ENCODE measurements at regions not wholly inside any gene's neighbourhood (a gene's known extent, or its start where the extent isn't known, plus 50 kb on each side); places are given as distances from the start of the nearest gene placed in this dataset.
"Not testable (repeated sequence)": the region's sequence is repeated elsewhere in the genome, so short reads cannot be mapped to it uniquely, and the experiment has no call there.

DNA sequence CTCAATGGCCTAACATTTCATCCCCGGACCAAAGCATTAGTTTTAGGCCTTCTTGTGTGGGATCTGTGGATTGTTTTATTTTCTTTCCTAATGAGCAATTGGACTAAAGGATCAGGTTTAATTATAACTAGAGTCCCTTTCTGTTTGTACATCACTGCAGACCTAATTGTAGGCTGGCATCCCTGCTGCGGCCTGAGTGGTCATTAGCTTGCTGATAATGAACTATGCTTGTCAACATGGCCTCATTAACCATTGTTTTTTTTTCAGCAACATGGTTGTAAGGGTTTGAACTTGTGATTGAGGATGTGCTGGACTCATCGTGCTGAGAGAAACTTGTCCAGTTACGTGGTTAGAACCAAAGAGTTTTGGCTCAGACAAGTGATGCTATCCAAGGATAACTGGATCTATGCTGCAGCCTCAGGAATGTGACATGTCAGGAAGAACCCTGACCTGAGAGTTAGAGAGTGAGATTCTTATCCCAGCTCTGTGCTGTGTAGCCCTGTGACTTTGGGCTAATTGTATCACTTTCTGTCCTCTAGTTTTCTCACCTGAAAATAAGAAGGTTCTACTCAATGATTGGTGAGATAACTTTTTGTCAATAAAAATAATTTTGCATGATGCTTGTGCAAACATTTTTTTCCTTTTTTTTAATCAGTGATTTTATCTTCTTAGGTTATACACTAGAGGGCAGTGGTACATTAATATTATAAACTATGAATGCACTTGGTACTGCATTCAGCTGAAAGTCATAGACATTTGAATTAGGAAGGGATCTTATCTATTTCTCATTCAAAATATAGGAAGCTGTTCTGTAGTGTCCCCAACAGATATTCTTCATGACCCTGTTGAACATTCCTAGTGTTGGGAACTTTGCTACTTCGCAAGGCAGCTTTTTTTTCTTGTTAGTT is 140.9 kb downstream of the RNF144B start:
- no peak for DNase-seq (ENCODE audit: extremely low spot score)
- Histone ChIP-seq H3K4me1 (ENCODE audit: insufficient read depth) (no peaks in the 10 kb centered on the region), H3K4me3 (ENCODE audit: low read depth, low read length) (no peak overlapping the region), H3K36me3 (ENCODE audit: insufficient read depth) (no peaks in the 10 kb centered on the region), H3K27ac (ENCODE audit: low read depth) (no peak overlapping the region)
- WGBS = 59% methylated on average over 5 of the region's 5 CpGs

DNA sequence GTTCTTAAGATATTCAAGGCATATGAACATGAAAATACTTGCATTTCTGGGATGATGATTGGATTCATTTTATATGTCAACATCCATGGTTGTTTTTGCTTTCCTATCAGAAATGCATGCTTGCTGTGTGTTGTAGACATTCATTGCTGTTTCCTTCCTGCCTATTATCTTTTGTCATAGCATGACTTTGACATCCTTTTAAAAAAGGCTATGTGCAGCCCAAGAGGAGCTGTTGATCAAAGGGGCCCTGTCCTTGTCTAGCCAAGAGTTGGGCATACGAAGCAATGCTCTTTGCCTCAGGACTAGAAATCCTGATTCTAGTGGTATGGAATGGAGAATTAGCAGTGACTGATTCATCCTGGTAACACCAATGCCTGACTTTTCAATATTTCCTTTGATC is 143.1 kb downstream of the RNF144B start:
- Histone ChIP-seq H3K4me3 (ENCODE audit: low read depth, low read length) (no peak overlapping the region), H3K4me1 (ENCODE audit: insufficient read depth) (no peaks in the 10 kb centered on the region), H3K36me3 (ENCODE audit: insufficient read depth) (no peaks in the 10 kb centered on the region), H3K27ac (ENCODE audit: low read depth) (no peak overlapping the region)
- WGBS = 70% methylated on average over 1 of the region's 1 CpG
- no peak for DNase-seq (ENCODE audit: extremely low spot score)

DNA sequence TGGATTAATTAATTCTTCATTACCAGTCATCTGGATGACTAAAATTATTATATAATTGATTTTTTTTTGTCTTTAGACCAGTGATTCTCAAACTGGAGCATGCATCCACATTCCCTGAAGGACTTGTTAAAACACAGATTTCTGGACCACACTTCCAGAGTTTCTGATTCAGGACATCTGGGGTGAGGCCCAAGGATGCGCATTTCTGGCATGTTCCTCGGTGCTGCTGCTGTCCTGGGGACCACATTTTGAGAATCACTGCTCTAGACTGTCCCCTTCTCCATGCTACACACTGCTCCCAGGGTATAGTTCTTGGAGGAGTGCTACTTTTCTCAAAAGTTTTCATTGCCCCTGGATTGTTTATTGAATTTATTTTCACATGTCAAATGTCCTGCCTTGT is 145.0 kb downstream of the RNF144B start:
- H3K4me1 ChIP-seq (ENCODE audit: insufficient read depth) = no peaks in the 10 kb centered on the region
- H3K36me3 ChIP-seq (ENCODE audit: insufficient read depth) = no peaks in the 10 kb centered on the region
- WGBS = 90% methylated on average over 2 of the region's 2 CpGs
- DNase-seq (ENCODE audit: extremely low spot score) = no peak
- H3K4me3 ChIP-seq (ENCODE audit: low read depth, low read length) = no peak overlapping the region
- no peak overlapping the region for H3K27ac ChIP-seq (ENCODE audit: low read depth)

DNA sequence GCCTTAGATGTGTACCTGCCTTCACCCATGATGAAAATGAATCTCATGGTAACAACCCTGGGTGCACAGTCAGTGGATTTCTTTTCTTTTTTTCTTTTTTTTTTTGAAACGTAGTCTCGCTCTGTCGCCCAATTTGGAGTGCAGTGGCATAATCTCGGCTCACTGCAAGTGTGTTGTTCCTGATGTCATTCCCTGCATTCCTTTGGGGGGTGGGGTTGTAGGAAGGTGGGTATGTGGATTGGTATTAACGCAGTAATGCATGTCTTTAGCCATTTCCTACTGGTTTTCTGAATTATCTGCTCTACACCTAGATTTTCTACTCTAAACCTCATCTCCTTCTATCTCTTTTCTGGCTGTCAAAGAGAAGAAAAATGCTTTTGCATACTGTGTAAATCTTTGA is 146.6 kb downstream of the RNF144B start:
- Histone ChIP-seq H3K4me3 (ENCODE audit: low read depth, low read length) (no peak overlapping the region), H3K4me1 (ENCODE audit: insufficient read depth) (no peaks in the 10 kb centered on the region), H3K27ac (ENCODE audit: low read depth) (no peak overlapping the region), H3K36me3 (ENCODE audit: insufficient read depth) (no peaks in the 10 kb centered on the region)
- DNase-seq (ENCODE audit: extremely low spot score) = no peak
- WGBS = 63% methylated on average over 5 of the region's 5 CpGs

DNA sequence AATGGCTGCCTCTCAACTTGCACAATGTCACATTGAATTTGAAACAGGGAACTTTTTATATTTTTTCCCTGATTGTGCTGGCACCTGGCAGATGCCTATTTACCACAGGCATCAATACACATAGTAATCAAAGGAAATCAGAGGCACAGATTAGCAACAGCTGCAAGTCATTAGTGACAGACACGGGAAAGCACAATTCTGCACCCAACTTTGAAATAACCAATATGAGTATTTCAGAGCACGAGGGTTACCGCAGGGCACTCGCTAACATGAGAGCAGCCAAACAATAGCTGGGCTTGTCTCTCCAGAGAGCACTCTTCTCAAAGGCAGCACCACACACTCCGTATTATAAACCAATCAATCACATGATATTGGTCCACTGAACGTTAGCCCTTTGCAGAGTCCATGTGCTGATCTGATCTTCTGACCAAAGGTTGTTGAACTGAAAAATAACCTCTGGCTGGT is 149.5 kb downstream of the RNF144B start:
- Histone ChIP-seq H3K4me3 (ENCODE audit: low read depth, low read length) (no peak overlapping the region), H3K27ac (ENCODE audit: low read depth) (no peak overlapping the region), H3K36me3 (ENCODE audit: insufficient read depth) (no peaks in the 10 kb centered on the region), H3K4me1 (ENCODE audit: insufficient read depth) (no peaks in the 10 kb centered on the region)
- no peak for DNase-seq (ENCODE audit: extremely low spot score)
- WGBS = 57% methylated on average over 6 of the region's 6 CpGs

GRCh38 chr6:18538315-18538714 is 151.2 kb downstream of the RNF144B start:
- DNase-seq (ENCODE audit: extremely low spot score) = no peak
- H3K27ac ChIP-seq (ENCODE audit: low read depth) = no peak overlapping the region
- H3K36me3 ChIP-seq (ENCODE audit: insufficient read depth) = no peaks in the 10 kb centered on the region
- no peaks in the 10 kb centered on the region for H3K4me1 ChIP-seq (ENCODE audit: insufficient read depth)
- no peak overlapping the region for H3K4me3 ChIP-seq (ENCODE audit: low read depth, low read length)
- 92% methylated on average over 3 of the region's 3 CpGs for WGBS

DNA sequence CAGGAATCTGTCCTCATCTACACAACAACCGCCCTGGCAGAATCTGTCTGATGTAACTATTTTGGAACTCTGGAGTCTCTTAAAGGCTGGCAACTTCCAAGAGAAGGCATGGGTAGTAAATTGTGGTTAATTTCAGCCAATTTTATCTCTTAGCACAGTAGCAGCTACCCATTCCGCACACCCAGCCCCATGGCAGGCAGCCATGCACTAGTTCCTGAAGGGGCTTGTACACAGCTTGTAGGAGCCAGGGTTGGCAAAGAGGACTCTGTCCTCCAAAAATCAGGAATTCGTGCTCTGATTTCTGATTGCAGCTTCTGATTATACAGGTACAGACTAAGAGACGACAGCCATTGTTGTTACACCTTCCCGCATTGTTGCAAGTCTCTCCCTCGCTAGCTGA is 155.9 kb downstream of the RNF144B start:
- WGBS = 84% methylated on average over 6 of the region's 6 CpGs

DNA sequence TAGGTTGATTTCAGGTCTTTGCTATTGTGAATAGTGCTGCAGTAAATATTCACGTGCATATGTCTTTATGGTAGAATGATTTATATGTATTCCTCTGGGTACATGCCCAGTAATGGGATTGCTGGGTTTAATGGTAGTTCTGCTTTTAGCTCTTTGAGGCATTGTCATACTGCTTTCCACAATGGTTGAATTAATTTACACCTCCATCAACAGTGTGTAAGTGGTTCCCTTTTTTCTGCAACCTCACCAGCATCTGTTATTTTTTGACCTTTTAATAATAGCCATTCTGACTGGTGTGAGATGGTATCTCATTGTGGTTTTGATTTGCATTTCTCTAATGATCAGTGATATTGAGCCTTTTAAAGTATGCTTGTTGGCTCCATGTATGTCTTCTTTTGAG is 158.0 kb downstream of the RNF144B start:
- not testable (repeated sequence) for H3K4me3 ChIP-seq (ENCODE audit: low read depth, low read length); H3K36me3 ChIP-seq (ENCODE audit: insufficient read depth); H3K27ac ChIP-seq (ENCODE audit: low read depth); DNase-seq (ENCODE audit: extremely low spot score); H3K4me1 ChIP-seq (ENCODE audit: insufficient read depth)
- 65% methylated on average over 1 of the region's 1 CpG for WGBS

More for the DNA sequence above, 155.9 kb downstream of the RNF144B start:
- Histone ChIP-seq H3K4me3 (ENCODE audit: low read depth, low read length) (no peak overlapping the region), H3K27ac (ENCODE audit: low read depth) (no peak overlapping the region), H3K36me3 (ENCODE audit: insufficient read depth) (no peaks in the 10 kb centered on the region), H3K4me1 (ENCODE audit: insufficient read depth) (no peaks in the 10 kb centered on the region)
- DNase-seq (ENCODE audit: extremely low spot score) = no peak

DNA sequence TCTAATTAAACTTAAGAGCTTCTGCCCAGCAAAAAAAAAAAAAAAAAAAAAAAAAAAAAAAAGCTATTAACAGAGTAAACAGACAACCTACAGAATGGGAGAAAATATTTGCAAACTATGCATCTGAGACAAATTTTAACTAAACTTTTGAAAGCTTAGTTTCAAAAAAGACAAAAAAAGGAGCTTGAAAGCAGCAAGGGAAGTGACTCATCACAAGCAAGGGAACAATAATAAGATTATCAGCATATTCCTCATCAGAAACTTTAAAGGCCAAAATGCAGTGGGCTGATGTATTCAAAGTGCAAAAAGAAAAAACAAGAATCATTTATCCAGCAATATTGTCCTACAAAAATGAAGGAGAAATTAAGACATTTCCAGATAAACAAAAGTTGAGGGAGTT is 158.6 kb downstream of the RNF144B start:
- no peak for DNase-seq (ENCODE audit: extremely low spot score)

DNA sequence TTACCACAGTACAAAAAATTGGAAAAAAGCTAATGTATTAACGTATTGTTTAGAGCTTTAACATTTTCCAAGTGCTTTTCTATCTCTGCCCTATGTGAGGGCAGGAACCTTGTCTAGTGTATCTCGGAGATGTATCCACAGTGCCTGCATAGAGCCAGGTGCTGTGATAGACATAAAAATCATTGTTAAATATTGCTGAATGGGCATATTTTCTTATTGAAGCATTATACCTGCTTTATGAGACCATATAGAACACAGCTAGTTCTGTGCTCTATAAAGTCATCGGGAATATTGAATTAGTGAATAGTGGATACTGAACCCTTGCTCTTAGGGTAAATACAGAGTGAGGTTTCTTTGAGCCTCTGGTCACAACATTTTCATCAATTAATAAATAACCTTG is 163.0 kb downstream of the RNF144B start:
- Histone ChIP-seq H3K36me3 (ENCODE audit: insufficient read depth) (no peaks in the 10 kb centered on the region), H3K4me1 (ENCODE audit: insufficient read depth) (no peaks in the 10 kb centered on the region), H3K4me3 (ENCODE audit: low read depth, low read length) (no peak overlapping the region), H3K27ac (ENCODE audit: low read depth) (no peak overlapping the region)
- whole genome bisulfite sequencing = 81% methylated on average over 3 of the region's 3 CpGs
- DNase-seq (ENCODE audit: extremely low spot score) = no peak

More for the DNA sequence above, 158.6 kb downstream of the RNF144B start:
- Histone ChIP-seq H3K36me3 (ENCODE audit: insufficient read depth) (no peaks in the 10 kb centered on the region), H3K4me3 (ENCODE audit: low read depth, low read length) (no peak overlapping the region), H3K4me1 (ENCODE audit: insufficient read depth) (no peaks in the 10 kb centered on the region), H3K27ac (ENCODE audit: low read depth) (no peak overlapping the region)

GRCh38 chr6:18551228-18551627 is 164.1 kb downstream of the RNF144B start:
- no peaks in the 10 kb centered on the region for H3K4me1 ChIP-seq (ENCODE audit: insufficient read depth)
- no peak for DNase-seq (ENCODE audit: extremely low spot score)
- WGBS = 66% methylated on average over 2 of the region's 2 CpGs
- no peak overlapping the region for H3K27ac ChIP-seq (ENCODE audit: low read depth)
- H3K36me3 ChIP-seq (ENCODE audit: insufficient read depth) = no peaks in the 10 kb centered on the region
- H3K4me3 ChIP-seq (ENCODE audit: low read depth, low read length) = no peak overlapping the region

- no peaks in the 10 kb centered on the region for H3K4me1 ChIP-seq (ENCODE audit: insufficient read depth)
- H3K36me3 ChIP-seq (ENCODE audit: insufficient read depth) = no peaks in the 10 kb centered on the region
- WGBS = 25% methylated on average over 2 of the region's 2 CpGs
- DNase-seq (ENCODE audit: extremely low spot score) = no peak
- H3K4me3 ChIP-seq (ENCODE audit: low read depth, low read length) = no peak overlapping the region
- H3K27ac ChIP-seq (ENCODE audit: low read depth) = no peak overlapping the region
These were observed 168.6 kb downstream of the RNF144B start for GRCh38 chr6:18555750-18556149.

DNA sequence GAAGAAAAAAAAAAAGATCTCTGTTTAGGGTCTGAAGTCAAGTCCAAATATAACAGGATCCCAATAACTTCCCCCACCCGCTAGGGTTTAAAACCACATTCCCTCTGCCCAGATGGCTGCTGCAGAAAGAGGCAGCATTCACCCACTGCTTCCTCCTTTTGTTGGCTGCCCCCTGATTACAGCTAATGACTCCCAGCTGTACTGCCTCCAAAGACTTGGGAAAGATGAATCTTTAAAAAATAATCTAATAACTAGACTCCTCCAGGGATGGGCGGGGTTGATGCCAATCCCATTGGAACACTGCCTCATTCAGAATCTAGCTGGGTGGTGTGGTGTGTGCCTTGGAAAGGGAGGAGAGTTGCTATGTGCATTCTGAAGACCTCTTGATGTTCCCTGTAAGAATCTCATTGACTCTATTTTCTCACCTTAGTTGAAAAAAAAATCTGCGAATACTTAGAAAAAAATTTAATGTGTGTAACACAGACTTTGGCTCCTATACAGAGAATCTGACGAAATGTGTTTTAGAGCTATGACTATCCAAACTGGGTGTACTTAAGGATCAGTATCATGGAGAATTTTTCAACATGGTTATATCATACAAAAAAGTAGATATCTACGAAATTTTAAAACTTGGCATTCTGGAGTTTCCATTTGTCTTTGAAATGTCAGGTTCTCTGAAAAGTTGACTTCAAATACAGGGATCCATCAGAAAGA is 174.0 kb downstream of the RNF144B start:
- WGBS = 61% methylated on average over 5 of the region's 5 CpGs
- Histone ChIP-seq H3K4me1 (ENCODE audit: insufficient read depth) (no peaks in the 10 kb centered on the region), H3K4me3 (ENCODE audit: low read depth, low read length) (no peak overlapping the region), H3K36me3 (ENCODE audit: insufficient read depth) (no peaks in the 10 kb centered on the region), H3K27ac (ENCODE audit: low read depth) (no peak overlapping the region)
- no peak for DNase-seq (ENCODE audit: extremely low spot score)

GRCh38 chr6:18562726-18563125 is 175.6 kb downstream of the RNF144B start:
- 91% methylated on average over 5 of the region's 5 CpGs for WGBS
- Histone ChIP-seq H3K36me3 (ENCODE audit: insufficient read depth) (no peaks in the 10 kb centered on the region), H3K27ac (ENCODE audit: low read depth) (no peak overlapping the region), H3K4me3 (ENCODE audit: low read depth, low read length) (no peak overlapping the region), H3K4me1 (ENCODE audit: insufficient read depth) (no peaks in the 10 kb centered on the region)
- no peak for DNase-seq (ENCODE audit: extremely low spot score)
